WERI-Rb-1 (cell line): ENCODE measurements at regions not wholly inside any gene's neighbourhood (a gene's known extent, or its start where the extent isn't known, plus 50 kb on each side); places are given as distances from the start of the nearest gene placed in this dataset.

Experiments
- DNase-seq: peaks from one replicate; pipeline ENCODE4 v3.0.0-alpha.2; 2020
- H3K27ac ChIP-seq: fragments of 250-450 bp; sonication (Bioruptor Pico); 2 replicates; pipeline ENCODE4 v1.5.1; 2020; ENCODE audit warnings: mild to moderate bottlenecking, moderate library complexity
- H3K27me3 ChIP-seq: fragments of 250-450 bp; sonication (Bioruptor Pico); 2 replicates; pipeline ENCODE4 v1.5.1; 2021; ENCODE audit warnings: mild to moderate bottlenecking, low read depth, moderate library complexity; ENCODE audit not compliant: insufficient read depth, severe bottlenecking
- H3K36me3 ChIP-seq: fragments of 250-450 bp; sonication (Bioruptor Pico); 2 replicates; pipeline ENCODE4 v1.5.1; 2020; ENCODE audit warnings: mild to moderate bottlenecking, moderate library complexity
- H3K4me3 ChIP-seq: 2 replicates; pipeline ENCODE4 v1.5.1; 2011; ENCODE audit warnings: low read depth, mild to moderate bottlenecking, control low read depth, low read length
- H3K9me3 ChIP-seq: fragments of 250-450 bp; sonication (Bioruptor Pico); 2 replicates; pipeline ENCODE4 v1.5.1; 2021; ENCODE audit warnings: mild to moderate bottlenecking, moderate library complexity; ENCODE audit not compliant: severe bottlenecking
- CTCF ChIP-seq: IDR thresholded peaks from 2 replicates; pipeline ENCODE4 v1.5.1; 2011; ENCODE audit warnings: low read depth, mild to moderate bottlenecking, control low read depth, inconsistent platforms, low read length

GRCh38 chr18:71020342-71021029 lies 731.6 kb downstream of the SOCS6 start:
- Histone ChIP-seq H3K27me3 (no peaks in the 10 kb centered on the region), H3K27ac (no peak overlapping the region), H3K4me3 (no peak overlapping the region), H3K36me3 (no peaks in the 10 kb centered on the region), H3K9me3 (no peaks in the 10 kb centered on the region)
- no peak for DNase-seq
- no peak for TF ChIP-seq CTCF

- Histone ChIP-seq H3K27me3 (no peaks in the 10 kb centered on the region), H3K36me3 (no peaks in the 10 kb centered on the region), H3K27ac (no peak overlapping the region), H3K4me3 (no peak overlapping the region), H3K9me3 (no peaks in the 10 kb centered on the region)
- no peak for DNase-seq
- TF ChIP-seq CTCF: no peak
Measured at GRCh38 chr18:71018816-71019215, 730.0 kb downstream of the SOCS6 start.

GRCh38 chr18:71012789-71013188 lies 723.9 kb downstream of the SOCS6 start:
- Histone ChIP-seq H3K27ac (no peak overlapping the region), H3K4me3 (no peak overlapping the region), H3K9me3 (no peaks in the 10 kb centered on the region), H3K27me3 (no peaks in the 10 kb centered on the region), H3K36me3 (no peaks in the 10 kb centered on the region)
- no peak for TF ChIP-seq CTCF
- no peak for DNase-seq

GRCh38 chr18:71011389-71011788 lies 722.5 kb downstream of the SOCS6 start:
- H3K27ac ChIP-seq: no peak overlapping the region
- no peak for DNase-seq
- H3K27me3 ChIP-seq: no peaks in the 10 kb centered on the region
- H3K4me3 ChIP-seq: no peak overlapping the region
- H3K36me3 ChIP-seq: no peaks in the 10 kb centered on the region
- no peak for TF ChIP-seq CTCF
- no peaks in the 10 kb centered on the region for H3K9me3 ChIP-seq

- no peaks in the 10 kb centered on the region for H3K9me3 ChIP-seq
- H3K4me3 ChIP-seq: no peak overlapping the region
- H3K36me3 ChIP-seq: no peaks in the 10 kb centered on the region
- no peaks in the 10 kb centered on the region for H3K27me3 ChIP-seq
- DNase-seq: no peak
- H3K27ac ChIP-seq: no peak overlapping the region
- TF ChIP-seq CTCF: no peak
Measured at GRCh38 chr18:71008257-71008656, 719.4 kb downstream of the SOCS6 start.

GRCh38 chr18:71001597-71001996 lies 712.8 kb downstream of the SOCS6 start:
- Histone ChIP-seq H3K27ac (no peak overlapping the region), H3K27me3 (no peaks in the 10 kb centered on the region), H3K36me3 (no peaks in the 10 kb centered on the region), H3K9me3 (no peaks in the 10 kb centered on the region), H3K4me3 (no peak overlapping the region)
- DNase-seq: no peak
- TF ChIP-seq CTCF: no peak
